HG02759 (cell line): ENCODE measurements at regions not wholly inside any gene's neighbourhood (a gene's known extent, or its start where the extent isn't known, plus 50 kb on each side); places are given as distances from the start of the nearest gene placed in this dataset.

Experiments used
- ATAC-seq: cut with Tn5 transposase; IDR thresholded peaks from one replicate; pipeline ENCODE4 v1.9.1; 2021; ENCODE audit warnings: mild to moderate bottlenecking, moderate library complexity; ENCODE audit not compliant: unreplicated experiment

DNA sequence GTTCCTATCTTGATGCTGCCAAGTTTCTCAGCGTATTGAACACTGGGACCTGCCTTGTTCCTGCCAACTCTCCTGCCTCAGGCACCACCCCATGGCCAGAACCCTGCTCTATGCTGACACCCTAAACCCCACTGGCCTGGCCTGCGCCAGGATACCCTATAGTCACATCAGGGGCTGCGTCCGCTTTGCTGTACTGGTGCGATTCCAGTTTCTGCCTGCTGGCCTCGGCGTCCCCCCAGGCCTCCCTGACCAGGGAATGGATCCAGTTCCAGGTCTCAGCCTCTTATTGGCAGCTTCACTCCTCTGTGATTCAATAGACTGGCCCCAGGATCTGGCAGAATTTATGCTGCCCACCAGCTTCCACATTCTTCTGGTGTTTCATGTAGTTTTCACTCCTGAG lies 55.0 kb downstream of the GPR6 start:
- no peak for ATAC-seq

DNA sequence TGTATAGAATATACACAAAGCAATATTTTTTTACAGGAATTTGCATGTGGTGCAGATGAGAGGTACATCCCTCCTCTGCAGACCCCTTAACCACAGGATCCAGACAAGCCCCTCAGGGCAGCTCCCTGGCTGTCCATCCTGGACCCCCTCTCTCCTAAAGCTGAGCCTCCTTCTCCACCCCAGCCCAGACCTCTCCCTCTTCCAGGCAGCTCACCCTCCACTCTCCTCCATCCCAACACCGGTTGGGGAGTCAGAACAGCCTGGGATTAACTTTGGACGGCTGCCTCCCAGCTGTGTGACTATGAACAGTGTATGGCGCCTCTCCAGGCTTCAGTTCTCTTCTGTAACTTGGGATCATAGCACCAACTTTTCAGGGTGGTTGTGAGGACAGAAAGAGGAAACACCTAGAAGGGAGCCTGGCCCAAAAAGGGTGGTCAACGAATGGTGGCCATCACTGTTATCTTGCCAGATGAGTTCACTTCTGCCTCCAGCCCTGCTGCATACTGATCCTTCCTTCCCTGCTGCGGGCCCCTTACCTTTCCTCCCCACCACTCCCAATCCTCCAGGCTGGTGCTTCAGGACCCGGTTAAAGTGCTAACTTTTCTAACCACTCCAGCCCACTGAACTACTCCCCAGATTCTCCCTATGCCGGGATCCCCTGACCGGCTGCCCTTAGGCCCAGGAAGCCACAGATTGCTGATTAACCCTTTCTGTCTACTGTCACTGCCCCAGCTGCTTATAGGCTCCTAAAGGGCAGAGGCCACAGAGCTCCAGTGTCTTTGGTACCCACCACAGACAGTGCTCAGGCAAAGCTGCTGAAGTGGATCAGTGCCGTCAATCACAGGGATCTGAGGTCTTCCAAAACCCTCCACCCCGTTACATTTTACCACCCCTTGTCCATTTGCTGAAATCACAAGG lies 55.9 kb downstream of the GPR6 start:
- no peak for ATAC-seq

DNA sequence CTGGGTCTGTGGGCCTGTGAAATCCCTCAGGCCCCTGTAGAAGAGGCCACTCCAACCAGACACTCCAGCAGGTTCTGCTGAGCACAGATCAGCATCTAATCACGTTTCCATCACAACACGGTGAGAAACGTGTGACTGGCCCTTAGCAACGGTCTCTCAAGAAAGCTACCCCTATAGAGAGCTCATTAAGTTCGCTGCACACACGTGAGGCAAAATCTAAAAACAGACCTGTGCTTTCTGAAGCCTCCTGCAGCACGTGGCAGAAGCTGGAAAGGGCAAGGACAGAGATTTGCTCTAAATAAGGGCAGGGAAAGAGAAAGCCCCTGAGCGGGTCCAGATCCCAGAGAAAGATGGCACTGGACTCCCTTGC lies 56.5 kb downstream of the GPR6 start:
- no peak for ATAC-seq

DNA sequence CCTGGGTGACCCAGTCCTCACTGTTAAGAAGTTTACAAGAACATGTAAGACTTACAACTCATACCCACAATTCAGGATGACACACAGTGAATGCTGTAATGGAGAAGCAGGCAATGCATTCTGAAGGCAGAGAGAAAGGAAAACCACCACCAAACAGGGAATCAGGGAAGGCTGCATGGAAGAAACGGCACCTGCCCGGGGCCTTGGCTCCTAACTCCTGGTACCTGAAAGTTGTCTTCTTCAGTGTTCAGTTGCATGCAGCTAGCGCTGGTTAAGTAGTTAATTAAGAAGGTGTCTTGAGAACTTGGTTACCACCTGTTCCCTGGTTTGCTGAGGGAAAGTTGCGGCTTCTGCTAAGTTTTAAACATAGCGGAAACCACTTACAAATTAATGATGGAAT lies 57.2 kb downstream of the GPR6 start:
- no peak for ATAC-seq

DNA sequence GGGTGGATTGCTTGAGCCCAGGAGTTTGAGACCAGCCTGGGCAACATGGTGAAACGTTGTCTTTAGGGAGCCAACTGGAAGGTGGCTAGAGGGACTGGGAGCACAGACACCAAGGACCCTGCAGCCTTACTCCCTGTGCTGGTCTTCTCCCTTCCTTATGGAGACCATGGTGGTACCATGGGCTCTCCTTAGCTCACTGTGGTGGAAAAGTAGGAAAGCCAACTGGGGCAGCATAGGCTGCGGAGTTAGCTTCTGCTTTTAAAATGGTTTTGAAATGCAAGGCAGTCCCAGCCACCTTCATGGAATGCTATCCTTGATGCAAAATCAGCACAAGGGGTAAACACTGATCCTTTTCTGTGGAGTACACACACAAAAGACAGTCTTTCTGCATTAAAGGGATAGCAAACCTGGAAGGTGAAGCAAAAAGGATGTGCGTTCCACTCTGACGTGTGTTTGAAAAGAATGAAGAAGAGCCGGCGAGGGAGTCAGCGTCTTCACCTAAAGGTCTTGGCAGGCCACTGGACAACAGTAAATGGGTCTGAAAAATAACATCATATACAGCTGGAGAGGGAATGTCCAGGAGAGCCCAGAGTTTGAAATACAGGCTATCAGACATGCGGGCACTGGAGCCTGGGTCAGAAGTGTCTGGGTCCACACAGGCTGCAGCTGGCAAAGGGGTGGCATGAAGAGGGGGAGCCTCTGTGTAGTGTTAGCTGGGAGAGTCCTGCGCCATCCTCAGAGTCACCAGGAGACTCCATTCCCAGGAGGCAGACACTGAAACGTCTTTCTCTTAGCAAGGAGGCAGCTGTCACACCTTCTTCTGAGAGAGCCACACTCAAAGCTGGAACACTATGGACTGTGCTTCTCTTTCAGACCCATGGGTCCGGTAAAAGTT lies 58.5 kb downstream of the GPR6 start:
- ATAC-seq = no peak

DNA sequence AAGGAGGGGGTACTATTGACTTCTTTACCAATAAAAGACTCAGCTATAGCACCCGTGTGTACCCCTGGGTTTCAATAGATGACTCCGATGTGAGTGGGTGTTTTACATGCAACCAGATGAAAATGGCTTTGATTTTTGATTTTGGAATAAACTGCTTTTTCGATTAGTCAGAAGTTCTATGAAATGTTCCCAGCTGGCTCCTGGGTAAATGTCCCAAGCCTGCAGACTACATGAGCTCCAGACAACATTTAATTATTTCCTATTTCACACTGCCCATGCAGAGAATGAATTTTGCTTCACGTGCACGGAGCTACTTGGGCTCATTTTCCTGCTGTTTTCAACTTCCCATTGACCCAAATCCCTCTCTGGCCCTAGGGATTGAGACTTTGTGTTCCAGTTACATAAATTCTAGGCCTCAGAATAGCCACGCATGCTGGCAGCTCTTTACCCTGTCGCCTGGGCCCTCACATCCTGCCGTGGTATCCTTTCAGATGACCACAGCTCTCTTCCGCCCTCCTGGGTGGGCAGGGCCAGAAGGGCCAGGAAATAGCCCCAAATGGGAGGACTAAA lies 59.7 kb downstream of the GPR6 start:
- no peak for ATAC-seq

DNA sequence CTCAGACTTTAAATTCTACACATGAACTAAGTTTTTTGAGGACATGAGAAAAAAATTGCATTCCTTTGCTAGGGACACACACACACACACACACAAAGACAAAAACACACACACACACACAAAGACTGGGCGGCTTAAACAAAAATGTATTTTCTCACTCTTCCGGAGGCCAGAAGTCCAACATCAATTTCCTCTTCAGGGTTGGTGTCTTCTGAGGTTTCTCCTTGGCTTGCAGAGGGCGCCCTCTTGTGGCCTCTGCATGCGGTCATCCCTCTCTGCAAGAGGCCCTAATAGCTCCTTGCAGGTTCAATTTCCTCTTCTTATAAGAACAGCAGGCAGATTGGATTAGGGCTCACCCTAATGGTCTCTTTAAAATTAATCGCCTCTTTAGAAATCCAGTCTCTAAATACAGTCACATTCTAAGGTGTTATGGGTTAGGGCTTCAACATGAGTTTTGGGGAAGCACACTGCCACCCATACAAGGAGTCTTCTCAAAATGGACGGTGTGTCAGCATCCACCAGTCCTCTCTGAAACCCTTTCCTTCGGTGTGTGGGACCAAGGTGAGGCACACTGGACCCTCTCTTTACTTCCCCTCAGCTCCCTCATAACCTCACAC lies 61.4 kb downstream of the GPR6 start:
- ATAC-seq = peak; percentile 88

DNA sequence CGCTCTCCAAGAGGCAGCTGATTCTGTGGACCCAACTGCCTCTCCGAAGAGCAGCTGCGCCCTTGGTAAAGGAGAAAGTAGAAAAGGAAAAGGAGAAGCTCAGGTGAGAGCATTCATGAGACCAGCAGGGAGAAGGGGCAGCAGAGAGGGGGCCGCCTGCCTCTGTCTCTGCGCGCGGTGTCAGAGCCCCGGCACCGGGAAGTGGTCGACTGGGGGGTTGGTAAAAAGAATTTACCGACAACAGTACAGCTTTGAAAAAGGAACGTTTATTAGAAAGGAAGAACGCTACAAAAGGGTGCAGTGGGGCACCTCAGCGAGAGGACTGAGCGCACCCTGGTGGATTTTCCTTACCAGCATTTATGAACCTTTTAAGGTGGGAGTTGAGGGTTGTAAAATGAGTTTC lies 61.9 kb downstream of the GPR6 start:
- ATAC-seq = peak; percentile 47

DNA sequence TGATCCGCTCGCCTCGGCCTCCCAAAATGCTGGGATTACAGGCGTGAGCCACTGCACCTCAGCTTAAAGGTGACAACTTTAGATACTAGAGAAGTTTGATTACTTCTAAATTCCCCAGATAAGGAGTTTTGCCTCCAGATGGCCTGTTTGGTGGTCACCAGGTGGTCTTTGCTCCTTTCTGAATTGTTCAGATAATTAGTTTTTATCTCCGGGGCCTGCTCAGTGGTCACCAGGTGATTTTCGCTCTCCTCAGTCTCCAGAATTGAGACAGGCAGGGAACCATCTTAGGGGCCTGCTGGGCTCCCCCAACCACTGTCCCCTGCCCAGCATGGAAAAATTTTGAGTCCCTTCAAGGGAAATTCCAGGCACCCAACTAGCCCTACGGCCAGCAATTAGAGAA lies 62.6 kb downstream of the GPR6 start:
- no peak for ATAC-seq

DNA sequence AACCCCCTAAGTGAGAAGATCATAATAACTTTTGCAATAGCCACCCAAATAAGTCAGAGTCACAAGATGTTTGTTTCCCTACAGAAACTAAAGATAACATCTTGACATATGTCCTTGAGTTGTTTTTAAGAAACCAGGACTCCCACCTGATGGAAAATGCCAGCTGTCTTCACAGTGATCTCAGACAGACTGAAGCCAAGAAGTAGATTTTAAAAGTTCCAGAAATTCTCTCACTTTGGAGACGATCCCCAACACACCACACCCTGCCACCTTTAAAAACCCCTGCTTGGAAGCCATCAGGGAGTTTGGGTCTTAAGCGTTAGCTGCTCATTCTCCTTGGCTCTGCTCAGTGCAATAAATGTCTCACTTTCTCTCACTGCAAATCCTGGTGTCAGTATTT lies 63.0 kb downstream of the GPR6 start:
- no peak for ATAC-seq

DNA sequence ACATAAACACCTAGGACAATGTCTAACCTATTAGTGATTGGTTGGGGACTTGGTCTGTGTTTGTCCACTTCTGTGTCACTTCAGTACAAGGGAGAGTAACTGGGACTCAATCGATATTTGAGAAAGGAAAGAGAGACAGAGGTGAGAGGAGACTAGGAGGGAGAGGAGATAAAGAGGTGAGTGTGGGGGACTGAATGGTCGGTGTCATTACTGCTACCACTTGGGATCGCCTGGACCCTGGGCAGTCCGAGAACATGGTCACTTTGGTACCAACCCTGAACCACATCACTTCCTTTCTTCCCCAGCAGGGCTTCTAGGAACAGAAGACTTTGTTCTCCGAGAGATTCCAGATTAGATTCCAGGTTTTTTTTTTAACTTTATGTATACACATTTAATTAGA lies 63.7 kb downstream of the GPR6 start:
- ATAC-seq = no peak

DNA sequence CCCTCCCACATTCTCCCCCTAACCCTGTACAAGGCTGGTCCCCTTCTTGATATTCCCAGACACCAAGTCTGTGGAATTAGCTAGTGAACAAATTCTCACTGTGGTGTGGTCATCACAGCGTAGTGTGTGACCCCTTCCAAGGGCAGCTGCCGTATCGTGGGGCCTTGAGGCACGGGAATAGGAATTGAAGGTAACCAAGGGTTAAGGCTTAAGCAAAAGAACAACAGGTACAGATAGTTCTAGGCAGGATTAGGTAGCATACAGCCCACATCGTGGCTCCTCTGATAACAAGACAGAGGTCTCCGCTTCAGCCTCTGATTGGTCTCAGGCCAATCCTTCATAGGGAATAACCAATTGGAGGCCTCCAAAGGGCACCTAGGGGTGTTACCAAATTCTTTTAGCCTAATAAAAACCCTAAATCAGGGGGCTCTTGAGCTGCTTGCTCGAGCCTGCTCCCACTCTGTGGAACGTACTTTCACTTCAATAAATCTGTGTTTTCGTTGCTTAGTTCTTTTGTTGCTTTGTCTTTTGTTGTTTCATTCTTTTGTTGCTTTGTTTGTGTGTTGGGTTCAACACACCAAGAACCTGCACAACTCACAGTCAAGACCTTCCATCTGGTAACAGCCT lies 64.7 kb downstream of the GPR6 start:
- ATAC-seq = no peak

DNA sequence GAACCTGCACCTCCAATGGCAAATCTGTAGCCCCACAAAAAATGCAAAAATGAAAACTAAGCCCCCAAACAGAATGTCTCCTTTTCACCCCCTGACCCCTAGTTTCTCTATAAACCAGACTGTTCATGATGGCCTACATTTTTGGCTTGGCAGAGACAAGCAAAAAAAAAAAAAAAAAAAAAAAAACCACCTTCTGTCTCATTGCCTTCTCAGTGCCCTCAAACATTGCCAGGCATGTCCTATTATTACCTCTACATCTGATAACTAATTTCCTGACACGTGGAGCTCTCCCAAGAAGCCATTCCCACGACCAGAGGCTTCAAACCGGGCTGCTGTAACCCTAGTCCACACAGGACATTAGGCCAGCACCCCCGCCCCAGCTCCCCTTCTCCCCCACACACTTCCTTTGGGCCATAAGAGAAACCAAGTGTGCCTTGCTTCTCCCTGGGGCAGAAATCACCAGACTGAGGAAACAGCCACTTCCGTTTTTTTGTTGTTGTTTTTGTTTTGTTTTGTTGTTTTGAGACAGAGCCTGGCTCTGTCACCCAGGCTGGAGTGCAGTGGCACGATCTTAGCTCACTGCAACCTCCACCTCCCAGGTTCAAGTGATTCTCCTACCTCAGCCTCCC lies 65.4 kb downstream of the GPR6 start:
- ATAC-seq = no peak

DNA sequence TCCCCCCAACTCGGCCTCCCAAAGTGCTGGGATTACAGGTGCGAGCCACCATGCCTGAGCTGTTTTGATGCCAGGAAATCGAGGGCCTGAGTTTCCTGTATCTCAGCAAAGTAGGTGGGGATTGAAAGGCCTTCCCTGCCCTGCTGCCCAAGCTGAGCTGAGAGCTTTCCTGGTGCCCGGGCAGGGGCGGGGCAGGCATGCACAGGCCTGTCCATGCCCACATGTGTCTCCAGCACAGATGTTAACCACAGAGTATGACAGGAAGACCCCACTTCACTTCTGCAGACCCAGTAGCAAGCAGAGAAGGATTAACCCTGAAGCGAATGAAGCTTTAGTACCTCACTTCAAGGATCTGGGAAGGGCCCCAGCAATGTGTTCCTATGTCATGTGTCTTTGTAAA lies 66.0 kb downstream of the GPR6 start:
- ATAC-seq = no peak

DNA sequence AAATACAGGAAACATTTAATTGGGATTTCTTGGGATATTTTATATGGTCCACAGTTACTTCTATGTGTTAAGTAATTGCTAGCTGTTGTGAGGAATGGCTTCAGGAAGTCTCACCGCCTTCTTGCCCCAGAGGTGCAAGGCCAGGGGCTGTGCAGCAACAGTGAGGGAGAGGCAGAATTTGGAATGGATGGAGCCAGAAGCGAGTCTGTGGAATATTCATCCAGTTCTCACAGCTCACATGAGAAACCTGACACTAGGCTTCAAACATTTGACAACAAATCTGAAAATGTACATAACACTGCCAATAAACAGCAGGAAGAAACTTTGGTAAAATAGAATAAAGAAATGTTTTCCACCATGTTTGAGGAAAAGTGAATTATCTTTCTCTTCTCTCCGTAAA lies 66.5 kb downstream of the GPR6 start:
- ATAC-seq = no peak

DNA sequence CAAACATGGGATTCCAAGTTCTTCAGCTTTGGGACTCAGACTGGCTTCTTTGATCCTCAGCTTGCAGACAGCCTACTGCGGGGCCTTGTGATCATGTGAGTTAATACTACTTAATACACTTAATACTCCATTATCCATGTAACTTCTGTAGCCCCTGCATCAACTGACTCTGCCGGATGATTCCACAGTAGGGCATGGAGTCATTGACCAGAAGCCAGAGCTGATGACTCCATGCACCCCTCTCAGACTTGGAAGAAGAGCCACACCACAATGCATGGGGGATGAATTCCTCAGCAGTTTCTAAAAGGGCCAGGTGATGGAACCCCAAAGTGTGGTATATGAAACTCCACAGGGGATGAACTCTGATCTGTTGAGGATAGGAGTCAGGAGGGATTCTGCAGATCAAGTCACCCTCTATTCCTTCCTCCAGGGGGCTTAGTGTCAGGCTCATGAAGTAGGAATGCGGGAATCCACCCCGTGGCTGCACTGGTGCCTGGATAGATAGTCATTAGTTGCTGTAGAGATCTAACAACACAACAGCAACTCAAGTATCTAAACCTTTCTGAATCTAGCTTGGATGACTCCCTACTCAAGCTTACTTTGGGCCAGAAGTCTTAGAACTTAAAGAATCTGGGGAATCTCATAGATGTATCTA lies 70.2 kb downstream of the GPR6 start:
- no peak for ATAC-seq

DNA sequence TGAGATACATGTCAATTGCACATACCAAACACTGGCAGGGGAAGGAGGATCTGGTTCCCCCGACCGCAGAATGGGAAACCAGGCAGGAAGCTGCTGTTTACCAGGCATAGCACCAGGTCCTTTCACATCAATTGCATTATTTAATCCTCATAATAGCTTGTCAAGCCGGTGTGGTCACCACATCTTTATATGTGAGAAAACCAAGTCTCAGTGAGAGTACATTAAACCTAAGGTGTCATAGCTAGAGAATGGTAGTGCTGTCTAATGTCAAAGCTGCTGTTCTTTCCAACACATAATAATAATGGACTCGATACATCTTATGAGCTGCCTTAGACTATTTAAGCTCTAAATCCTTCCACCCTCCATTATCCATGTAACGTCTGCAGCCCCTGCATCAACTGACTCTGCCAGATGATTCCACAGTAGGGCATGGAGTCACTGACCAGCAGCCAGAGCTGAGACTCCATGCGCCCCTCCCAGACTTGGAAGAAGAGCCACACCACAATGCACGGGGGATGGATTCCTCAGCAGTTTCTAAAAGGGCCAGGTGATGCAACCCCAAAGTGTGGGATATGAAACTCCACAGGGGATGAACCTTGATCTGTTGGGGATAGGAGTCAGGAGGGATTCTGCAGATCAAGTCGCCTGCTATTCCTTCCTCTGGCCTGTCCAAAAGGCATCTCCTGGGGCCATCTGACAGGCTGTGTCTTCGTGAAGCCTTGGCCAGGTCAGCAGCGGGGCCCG lies 71.8 kb downstream of the GPR6 start:
- no peak for ATAC-seq
